H1 (cell line): ENCODE measurements at regions not wholly inside any gene's neighbourhood (a gene's known extent, or its start where the extent isn't known, plus 50 kb on each side); places are given as distances from the start of the nearest gene placed in this dataset.

ENCODE experiments used
- EP300 ChIP-seq, 2 experiments: IDR thresholded peaks; 1 replicate in 1 of 2; 2 replicates in 1 of 2; pipeline ENCODE4 v1.6.1; 2011 to 2012; ENCODE audit warnings: low read depth in 2 of 2, low read length in 2 of 2, mild to moderate bottlenecking in 2 of 2, borderline replicate concordance in 1 of 2, inconsistent platforms in 1 of 2, moderate library complexity in 1 of 2
- RNF2 ChIP-seq: fragments of 200-900, 300-1000 bp; sonication (generic); IDR thresholded peaks from 2 replicates; pipeline ENCODE4 v1.7.1; 2016; ENCODE audit warnings: borderline replicate concordance, low read depth, mild to moderate bottlenecking, antibody characterized with exemption, low read length; ENCODE audit not compliant: poor library complexity, severe bottlenecking; ENCODE audit errors: missing control alignments
- TF ChIP-seq, protein P1 (sequence below): fragments of 300-600 bp; sonication (generic); IDR thresholded peaks from 2 replicates; pipeline ENCODE4 v1.7.1; 2012; ENCODE audit warnings: low read length, moderate library complexity, mild to moderate bottlenecking, inconsistent platforms; ENCODE audit not compliant: insufficient replicate concordance
- TF ChIP-seq, protein P2 (sequence below): IDR thresholded peaks from 2 replicates; pipeline ENCODE4 v1.6.1; 2011; ENCODE audit warnings: low read depth, mild to moderate bottlenecking, low read length; ENCODE audit not compliant: insufficient read depth

DNA sequence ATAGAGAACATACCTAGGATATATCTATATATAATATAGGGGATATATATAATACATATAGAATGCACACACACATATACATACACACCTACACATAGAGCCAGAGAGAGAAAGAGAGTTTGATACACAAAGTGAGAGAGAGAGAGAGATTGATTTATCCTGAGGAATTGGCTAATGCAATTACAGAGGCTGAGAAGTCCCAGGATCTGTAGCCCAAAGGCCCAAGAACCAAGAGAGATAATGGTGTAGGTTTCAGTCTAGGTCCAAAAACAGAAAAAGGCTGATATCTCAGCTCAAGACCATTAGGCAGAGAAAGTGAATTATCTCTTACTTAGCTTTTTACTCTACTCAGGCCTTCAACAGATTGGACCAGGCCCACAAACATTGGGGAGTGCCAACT is 715.0 kb upstream of the LCORL start (continued):
- TF ChIP-seq, protein P1, sequence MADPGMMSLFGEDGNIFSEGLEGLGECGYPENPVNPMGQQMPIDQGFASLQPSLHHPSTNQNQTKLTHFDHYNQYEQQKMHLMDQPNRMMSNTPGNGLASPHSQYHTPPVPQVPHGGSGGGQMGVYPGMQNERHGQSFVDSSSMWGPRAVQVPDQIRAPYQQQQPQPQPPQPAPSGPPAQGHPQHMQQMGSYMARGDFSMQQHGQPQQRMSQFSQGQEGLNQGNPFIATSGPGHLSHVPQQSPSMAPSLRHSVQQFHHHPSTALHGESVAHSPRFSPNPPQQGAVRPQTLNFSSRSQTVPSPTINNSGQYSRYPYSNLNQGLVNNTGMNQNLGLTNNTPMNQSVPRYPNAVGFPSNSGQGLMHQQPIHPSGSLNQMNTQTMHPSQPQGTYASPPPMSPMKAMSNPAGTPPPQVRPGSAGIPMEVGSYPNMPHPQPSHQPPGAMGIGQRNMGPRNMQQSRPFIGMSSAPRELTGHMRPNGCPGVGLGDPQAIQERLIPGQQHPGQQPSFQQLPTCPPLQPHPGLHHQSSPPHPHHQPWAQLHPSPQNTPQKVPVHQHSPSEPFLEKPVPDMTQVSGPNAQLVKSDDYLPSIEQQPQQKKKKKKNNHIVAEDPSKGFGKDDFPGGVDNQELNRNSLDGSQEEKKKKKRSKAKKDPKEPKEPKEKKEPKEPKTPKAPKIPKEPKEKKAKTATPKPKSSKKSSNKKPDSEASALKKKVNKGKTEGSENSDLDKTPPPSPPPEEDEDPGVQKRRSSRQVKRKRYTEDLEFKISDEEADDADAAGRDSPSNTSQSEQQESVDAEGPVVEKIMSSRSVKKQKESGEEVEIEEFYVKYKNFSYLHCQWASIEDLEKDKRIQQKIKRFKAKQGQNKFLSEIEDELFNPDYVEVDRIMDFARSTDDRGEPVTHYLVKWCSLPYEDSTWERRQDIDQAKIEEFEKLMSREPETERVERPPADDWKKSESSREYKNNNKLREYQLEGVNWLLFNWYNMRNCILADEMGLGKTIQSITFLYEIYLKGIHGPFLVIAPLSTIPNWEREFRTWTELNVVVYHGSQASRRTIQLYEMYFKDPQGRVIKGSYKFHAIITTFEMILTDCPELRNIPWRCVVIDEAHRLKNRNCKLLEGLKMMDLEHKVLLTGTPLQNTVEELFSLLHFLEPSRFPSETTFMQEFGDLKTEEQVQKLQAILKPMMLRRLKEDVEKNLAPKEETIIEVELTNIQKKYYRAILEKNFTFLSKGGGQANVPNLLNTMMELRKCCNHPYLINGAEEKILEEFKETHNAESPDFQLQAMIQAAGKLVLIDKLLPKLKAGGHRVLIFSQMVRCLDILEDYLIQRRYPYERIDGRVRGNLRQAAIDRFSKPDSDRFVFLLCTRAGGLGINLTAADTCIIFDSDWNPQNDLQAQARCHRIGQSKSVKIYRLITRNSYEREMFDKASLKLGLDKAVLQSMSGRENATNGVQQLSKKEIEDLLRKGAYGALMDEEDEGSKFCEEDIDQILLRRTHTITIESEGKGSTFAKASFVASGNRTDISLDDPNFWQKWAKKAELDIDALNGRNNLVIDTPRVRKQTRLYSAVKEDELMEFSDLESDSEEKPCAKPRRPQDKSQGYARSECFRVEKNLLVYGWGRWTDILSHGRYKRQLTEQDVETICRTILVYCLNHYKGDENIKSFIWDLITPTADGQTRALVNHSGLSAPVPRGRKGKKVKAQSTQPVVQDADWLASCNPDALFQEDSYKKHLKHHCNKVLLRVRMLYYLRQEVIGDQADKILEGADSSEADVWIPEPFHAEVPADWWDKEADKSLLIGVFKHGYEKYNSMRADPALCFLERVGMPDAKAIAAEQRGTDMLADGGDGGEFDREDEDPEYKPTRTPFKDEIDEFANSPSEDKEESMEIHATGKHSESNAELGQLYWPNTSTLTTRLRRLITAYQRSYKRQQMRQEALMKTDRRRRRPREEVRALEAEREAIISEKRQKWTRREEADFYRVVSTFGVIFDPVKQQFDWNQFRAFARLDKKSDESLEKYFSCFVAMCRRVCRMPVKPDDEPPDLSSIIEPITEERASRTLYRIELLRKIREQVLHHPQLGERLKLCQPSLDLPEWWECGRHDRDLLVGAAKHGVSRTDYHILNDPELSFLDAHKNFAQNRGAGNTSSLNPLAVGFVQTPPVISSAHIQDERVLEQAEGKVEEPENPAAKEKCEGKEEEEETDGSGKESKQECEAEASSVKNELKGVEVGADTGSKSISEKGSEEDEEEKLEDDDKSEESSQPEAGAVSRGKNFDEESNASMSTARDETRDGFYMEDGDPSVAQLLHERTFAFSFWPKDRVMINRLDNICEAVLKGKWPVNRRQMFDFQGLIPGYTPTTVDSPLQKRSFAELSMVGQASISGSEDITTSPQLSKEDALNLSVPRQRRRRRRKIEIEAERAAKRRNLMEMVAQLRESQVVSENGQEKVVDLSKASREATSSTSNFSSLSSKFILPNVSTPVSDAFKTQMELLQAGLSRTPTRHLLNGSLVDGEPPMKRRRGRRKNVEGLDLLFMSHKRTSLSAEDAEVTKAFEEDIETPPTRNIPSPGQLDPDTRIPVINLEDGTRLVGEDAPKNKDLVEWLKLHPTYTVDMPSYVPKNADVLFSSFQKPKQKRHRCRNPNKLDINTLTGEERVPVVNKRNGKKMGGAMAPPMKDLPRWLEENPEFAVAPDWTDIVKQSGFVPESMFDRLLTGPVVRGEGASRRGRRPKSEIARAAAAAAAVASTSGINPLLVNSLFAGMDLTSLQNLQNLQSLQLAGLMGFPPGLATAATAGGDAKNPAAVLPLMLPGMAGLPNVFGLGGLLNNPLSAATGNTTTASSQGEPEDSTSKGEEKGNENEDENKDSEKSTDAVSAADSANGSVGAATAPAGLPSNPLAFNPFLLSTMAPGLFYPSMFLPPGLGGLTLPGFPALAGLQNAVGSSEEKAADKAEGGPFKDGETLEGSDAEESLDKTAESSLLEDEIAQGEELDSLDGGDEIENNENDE: no peak
- TF ChIP-seq EP300 (IDR thresholded peaks at IDR 0.05; ENCODE audit: borderline replicate concordance in 1 of 2, low read depth in 2 of 2, low read length in 2 of 2): no peak
- TF ChIP-seq, protein P2, sequence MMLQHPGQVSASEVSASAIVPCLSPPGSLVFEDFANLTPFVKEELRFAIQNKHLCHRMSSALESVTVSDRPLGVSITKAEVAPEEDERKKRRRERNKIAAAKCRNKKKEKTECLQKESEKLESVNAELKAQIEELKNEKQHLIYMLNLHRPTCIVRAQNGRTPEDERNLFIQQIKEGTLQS: no peak
- TF ChIP-seq RNF2: no peak
